HepG2 (cell line): ENCODE measurements at regions not wholly inside any gene's neighbourhood (a gene's known extent, or its start where the extent isn't known, plus 50 kb on each side); places are given as distances from the start of the nearest gene placed in this dataset.

Experiments
- BCL3 ChIP-seq: sonication (generic); formaldehyde crosslinking; IDR thresholded peaks from 2 replicates; pipeline ENCODE4 v1.5.1; 2020; ENCODE audit warnings: mild to moderate bottlenecking, missing genetic modification reagents, moderate library complexity
- CREB1 ChIP-seq, 2 experiments: fragments of 450-650 bp in 1 of 2; IDR thresholded peaks; 2 replicates each; pipeline ENCODE4 v1.6.1; 2016 to 2017; ENCODE audit warnings: control low read depth in 1 of 2, mild to moderate bottlenecking in 1 of 2, missing compliant biosample characterization in 1 of 2, missing genetic modification characterization in 1 of 2
- CREM ChIP-seq, 2 experiments: sonication (generic) in 1 of 2; formaldehyde crosslinking in 1 of 2; IDR thresholded peaks; 2 replicates each; pipeline versions ENCODE4 v1.4.0 to v1.6.1; 2016 to 2020; ENCODE audit warnings: antibody characterized with exemption in 1 of 2, mild to moderate bottlenecking in 1 of 2, missing genetic modification reagents in 1 of 2
- CTCF ChIP-seq: sonication (generic); formaldehyde crosslinking; IDR thresholded peaks from 2 replicates; pipeline ENCODE4 v1.5.0; 2020; ENCODE audit warnings: mild to moderate bottlenecking, missing genetic modification reagents, moderate library complexity
- FLYWCH1 ChIP-seq: sonication (generic); formaldehyde crosslinking; IDR thresholded peaks from 2 replicates; pipeline ENCODE4 v1.8.1; 2023; ENCODE audit warnings: mild to moderate bottlenecking, missing genetic modification reagents
- GABPA ChIP-seq, 2 experiments: IDR thresholded peaks; 2 replicates each; pipeline ENCODE4 v1.6.1; 2011 to 2016; ENCODE audit warnings: low read depth in 2 of 2, low read length in 1 of 2, missing biosample characterization in 1 of 2, missing genetic modification characterization in 1 of 2
- MAFG ChIP-seq: sonication (generic); formaldehyde crosslinking; IDR thresholded peaks from 2 replicates; pipeline ENCODE4 v1.5.1; 2020; ENCODE audit warnings: mild to moderate bottlenecking, missing genetic modification reagents
- TFAP4 ChIP-seq: sonication (generic); IDR thresholded peaks from 2 replicates; pipeline ENCODE4 v1.6.1; 2016; ENCODE audit warnings: low read depth, borderline replicate concordance
- ZFP36 ChIP-seq: fragments of 150-350 bp; IDR thresholded peaks from 2 replicates; pipeline ENCODE4 v1.6.1; 2018; ENCODE audit warnings: borderline replicate concordance, low read length, low read depth; ENCODE audit not compliant: partially characterized antibody
- ZNF350 ChIP-seq: sonication (generic); formaldehyde crosslinking; IDR thresholded peaks from 2 replicates; pipeline ENCODE4 v1.4.0; 2020; ENCODE audit warnings: mild to moderate bottlenecking, low read depth, missing genetic modification reagents, borderline replicate concordance
- ZNF512 ChIP-seq: sonication (generic); formaldehyde crosslinking; IDR thresholded peaks from 2 replicates; pipeline ENCODE4 v1.4.0; 2020; ENCODE audit warnings: mild to moderate bottlenecking, missing genetic modification reagents
- ZNF616 ChIP-seq: sonication (generic); formaldehyde crosslinking; IDR thresholded peaks from 2 replicates; pipeline ENCODE4 v1.5.0; 2020; ENCODE audit warnings: low read depth, mild to moderate bottlenecking, missing genetic modification reagents
- ZNF83 ChIP-seq: sonication (generic); formaldehyde crosslinking; IDR thresholded peaks from 2 replicates; pipeline ENCODE4 v1.4.0; 2020; ENCODE audit warnings: missing genetic modification reagents, mild to moderate bottlenecking, borderline replicate concordance
- ZSCAN29 ChIP-seq: sonication (generic); formaldehyde crosslinking; conservative IDR thresholded peaks from 2 replicates; pipeline ENCODE4 v1.4.0; 2020; ENCODE audit warnings: mild to moderate bottlenecking, missing genetic modification reagents

- TF ChIP-seq MAFG = no peak
- no peak for TF ChIP-seq ZNF350
- no peak for TF ChIP-seq TFAP4
- TF ChIP-seq ZSCAN29 (CRISPR knock-in tag) = no peak
- no peak for TF ChIP-seq FLYWCH1 (CRISPR knock-in tag)
- TF ChIP-seq ZFP36 = no peak
- TF ChIP-seq CREM (IDR thresholded peaks at IDR 0.05) = no peak
- no peak for TF ChIP-seq CREM (CRISPR knock-in tag; IDR thresholded peaks at IDR 0.05)
- TF ChIP-seq ZNF512 = no peak
- TF ChIP-seq ZNF616 = no peak
- TF ChIP-seq CREB1 (IDR thresholded peaks at IDR 0.05) = no peak
- no peak for TF ChIP-seq CREB1 (CRISPR knock-in tag; IDR thresholded peaks at IDR 0.05)
- TF ChIP-seq CTCF (CRISPR knock-in tag) = no peak
- TF ChIP-seq GABPA (IDR thresholded peaks at IDR 0.05; ENCODE audit: low read depth, low read length) = no peak
- no peak for TF ChIP-seq GABPA (CRISPR knock-in tag; IDR thresholded peaks at IDR 0.05; ENCODE audit: low read depth)
- TF ChIP-seq ZNF83 (CRISPR knock-in tag) = no peak
- no peak for TF ChIP-seq BCL3 (CRISPR knock-in tag)
Observed at GRCh38 chr3:145801696-145802095, 359.3 kb downstream of the PLOD2 start.
